GM13977 (cell line): ENCODE measurements at regions not wholly inside any gene's neighbourhood (a gene's known extent, or its start where the extent isn't known, plus 50 kb on each side); places are given as distances from the start of the nearest gene placed in this dataset.

Experiments
- DNase-seq: peaks from one replicate; pipeline ENCODE4 v3.0.0; 2012; ENCODE audit warnings: low spot score
- in situ Hi-C: fragments of 300-500 bp; cut with MboI; formaldehyde crosslinking; loops from one replicate; pipeline ENCODE4 v1.12.0; 2022; ENCODE audit warnings: low sequenced_read_pairs, low pct_unique_long_range_greater_than_20kb, mixed read lengths, inconsistent platforms; ENCODE audit not compliant: unreplicated experiment
- TF ChIP-seq, protein P1 (sequence below): IDR thresholded peaks from 2 replicates; pipeline ENCODE4 v1.5.1; 2012; ENCODE audit warnings: mild to moderate bottlenecking, control low read depth; ENCODE audit not compliant: insufficient read depth; ENCODE audit errors: extremely low read depth, missing control alignments

DNA sequence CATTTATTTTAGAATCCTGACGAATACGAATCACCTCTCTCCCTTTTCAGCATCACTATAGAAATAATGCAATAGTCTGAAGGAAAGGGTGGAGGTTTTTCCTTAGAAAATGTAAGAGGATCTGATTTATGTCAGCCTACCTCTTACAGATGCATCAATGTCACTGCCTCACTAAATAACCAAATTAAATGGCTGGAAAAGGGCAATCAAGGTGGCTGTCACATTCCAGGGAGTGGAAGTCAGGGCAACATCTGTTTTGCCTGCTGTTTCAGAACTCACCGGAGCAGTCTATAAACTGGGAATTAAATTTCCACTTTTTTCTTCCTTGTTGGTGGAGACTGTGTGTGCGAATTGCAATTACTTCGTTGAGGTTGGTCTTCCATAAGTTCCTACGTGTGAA lies 299.3 kb upstream of the PDZRN3 start:
- no peak for DNase-seq
- TF ChIP-seq, protein P1, sequence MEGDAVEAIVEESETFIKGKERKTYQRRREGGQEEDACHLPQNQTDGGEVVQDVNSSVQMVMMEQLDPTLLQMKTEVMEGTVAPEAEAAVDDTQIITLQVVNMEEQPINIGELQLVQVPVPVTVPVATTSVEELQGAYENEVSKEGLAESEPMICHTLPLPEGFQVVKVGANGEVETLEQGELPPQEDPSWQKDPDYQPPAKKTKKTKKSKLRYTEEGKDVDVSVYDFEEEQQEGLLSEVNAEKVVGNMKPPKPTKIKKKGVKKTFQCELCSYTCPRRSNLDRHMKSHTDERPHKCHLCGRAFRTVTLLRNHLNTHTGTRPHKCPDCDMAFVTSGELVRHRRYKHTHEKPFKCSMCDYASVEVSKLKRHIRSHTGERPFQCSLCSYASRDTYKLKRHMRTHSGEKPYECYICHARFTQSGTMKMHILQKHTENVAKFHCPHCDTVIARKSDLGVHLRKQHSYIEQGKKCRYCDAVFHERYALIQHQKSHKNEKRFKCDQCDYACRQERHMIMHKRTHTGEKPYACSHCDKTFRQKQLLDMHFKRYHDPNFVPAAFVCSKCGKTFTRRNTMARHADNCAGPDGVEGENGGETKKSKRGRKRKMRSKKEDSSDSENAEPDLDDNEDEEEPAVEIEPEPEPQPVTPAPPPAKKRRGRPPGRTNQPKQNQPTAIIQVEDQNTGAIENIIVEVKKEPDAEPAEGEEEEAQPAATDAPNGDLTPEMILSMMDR = no peak
- in situ Hi-C loops = no loop called here

DNA sequence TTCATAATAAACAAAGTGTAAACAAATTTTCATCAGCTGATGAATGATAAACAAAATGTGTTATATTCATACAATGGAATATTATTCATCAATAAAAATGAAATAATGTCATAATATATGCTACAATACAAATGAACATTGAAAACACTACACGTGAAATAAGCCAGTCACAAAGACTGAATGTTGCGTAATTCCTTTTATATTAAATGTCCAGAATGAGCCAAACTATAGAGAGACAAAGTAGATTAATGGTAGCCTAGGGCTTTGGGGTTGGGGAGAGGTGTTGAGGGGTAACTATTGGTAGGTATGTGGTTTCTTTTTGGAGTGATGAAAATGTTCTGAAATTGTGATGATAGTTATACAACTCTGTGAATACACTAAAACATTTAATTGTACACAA lies 292.9 kb upstream of the PDZRN3 start:
- no peak for DNase-seq
- TF ChIP-seq, protein P1 = no peak
- in situ Hi-C loops = no loop called here

DNA sequence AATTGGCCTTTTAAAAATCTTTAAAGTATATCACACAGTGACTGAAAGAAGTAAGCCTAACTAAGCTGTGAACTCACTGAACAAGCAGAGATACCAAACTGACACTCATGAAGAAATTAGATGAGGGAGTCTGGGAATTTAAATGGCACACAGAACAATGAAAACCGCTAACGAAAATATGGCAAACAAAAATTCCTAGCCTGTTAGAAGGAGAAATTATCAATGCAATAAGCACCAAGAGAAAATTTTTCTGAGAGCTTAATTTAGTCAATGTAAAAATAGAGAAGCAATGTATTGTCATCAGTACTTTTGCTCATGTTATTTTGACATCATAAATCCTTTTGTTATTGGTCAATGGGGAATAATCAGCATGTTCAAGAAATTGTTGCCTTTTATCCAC lies 291.1 kb upstream of the PDZRN3 start:
- in situ Hi-C loops = no loop called here
- DNase-seq = no peak
- TF ChIP-seq, protein P1 = no peak

DNA sequence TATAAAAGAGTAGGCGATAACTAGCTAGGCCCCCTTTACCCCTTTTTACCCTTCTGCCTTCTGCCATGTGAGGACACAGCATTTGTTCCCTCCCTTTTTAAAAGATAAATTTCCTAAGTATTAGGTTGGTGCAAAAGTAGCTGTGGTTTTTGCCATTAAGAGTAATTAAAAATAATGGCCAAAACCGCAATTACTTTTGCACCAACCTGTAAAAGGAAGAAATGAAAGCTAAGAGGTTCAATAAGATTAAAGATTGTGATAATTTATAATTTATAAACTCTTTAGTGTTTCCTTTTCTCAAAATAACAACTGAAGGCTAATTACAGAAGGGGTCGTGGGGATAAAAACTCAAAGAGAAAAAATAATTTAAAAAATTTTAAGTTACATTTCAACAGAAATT lies 283.5 kb upstream of the PDZRN3 start:
- in situ Hi-C loops = no loop called here
- no peak for DNase-seq
- TF ChIP-seq, protein P1 = no peak

DNA sequence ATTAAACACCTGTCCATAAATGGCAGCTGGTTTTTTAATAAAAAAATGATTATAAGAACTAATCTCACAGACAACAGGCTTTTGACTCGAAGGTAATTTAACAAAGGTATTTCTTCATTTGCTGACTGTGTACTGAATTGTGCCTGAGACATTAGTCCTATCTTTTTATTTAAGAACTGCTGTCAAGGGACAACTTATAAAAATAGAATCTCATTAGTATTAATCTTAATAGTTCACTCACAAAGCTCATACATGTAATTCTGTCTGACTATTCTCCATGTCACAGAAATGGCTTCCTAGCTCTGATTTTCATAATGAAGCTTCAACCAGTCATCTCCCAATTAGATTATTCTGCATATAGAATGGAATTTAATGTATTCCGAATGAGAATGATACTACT lies 276.9 kb upstream of the PDZRN3 start:
- TF ChIP-seq, protein P1 = no peak
- DNase-seq = no peak
- in situ Hi-C loops = no loop called here

DNA sequence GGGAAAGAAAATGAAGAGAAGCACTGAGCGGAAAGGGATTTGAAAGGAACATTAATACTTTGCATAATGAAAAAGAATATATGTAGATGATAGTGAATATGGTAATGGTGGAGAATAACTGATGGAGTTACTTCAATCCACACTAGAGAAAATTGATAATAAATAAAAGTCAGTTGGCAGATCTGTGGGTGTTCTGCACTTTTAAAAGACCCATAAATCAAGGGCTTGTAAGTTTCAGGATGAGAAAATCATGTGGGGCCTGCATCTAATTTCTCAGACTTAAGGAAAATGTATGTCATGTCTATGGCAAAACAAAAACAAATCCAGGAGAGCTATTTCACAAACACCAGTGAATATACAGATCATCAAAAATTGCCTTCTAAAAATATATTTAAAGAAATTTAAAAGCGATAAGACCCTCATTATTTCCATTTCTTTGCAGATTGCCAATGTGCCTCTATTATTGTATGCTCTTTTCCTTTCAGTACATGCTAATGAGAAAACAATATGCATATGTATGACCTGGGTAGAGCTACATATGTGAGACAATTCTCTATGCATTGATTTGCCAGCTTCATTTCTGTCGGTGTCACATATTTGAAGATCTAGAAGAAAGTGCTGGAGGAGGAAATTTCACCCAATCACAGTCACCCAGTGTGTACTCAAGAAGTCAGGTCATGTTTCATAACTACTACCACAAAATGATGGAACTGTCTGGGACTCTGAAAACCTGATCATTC lies 269.9 kb upstream of the PDZRN3 start:
- TF ChIP-seq, protein P1 = no peak
- in situ Hi-C loops = no loop called here
- DNase-seq = no peak
